Endothelial cell (in vitro differentiated cells): ENCODE measurements at regions not wholly inside any gene's neighbourhood (a gene's known extent, or its start where the extent isn't known, plus 50 kb on each side); places are given as distances from the start of the nearest gene placed in this dataset.
"Not testable (repeated sequence)": the region's sequence is repeated elsewhere in the genome, so short reads cannot be mapped to it uniquely, and the experiment has no call there.

Experiments used
- DNase-seq: peaks from one replicate; pipeline ENCODE4 v3.0.0; 2021; ENCODE audit warnings: low spot score
- H3K27ac Mint-ChIP-seq: one replicate; pipeline ENCODE4 v1.8.0; 2021; ENCODE audit warnings: mixed read lengths, inconsistent platforms; ENCODE audit not compliant: unreplicated experiment
- H3K27me3 Mint-ChIP-seq: one replicate; pipeline ENCODE4 v1.8.0; 2021; ENCODE audit warnings: mild to moderate bottlenecking, moderate library complexity, mixed read lengths, inconsistent platforms; ENCODE audit not compliant: unreplicated experiment
- H3K36me3 Mint-ChIP-seq: one replicate; pipeline ENCODE4 v1.8.0; 2021; ENCODE audit warnings: mild to moderate bottlenecking, low read depth, mixed read lengths, inconsistent platforms; ENCODE audit not compliant: unreplicated experiment
- H3K4me1 Mint-ChIP-seq: one replicate; pipeline ENCODE4 v1.8.0; 2021; ENCODE audit warnings: mild to moderate bottlenecking, mixed read lengths, inconsistent platforms; ENCODE audit not compliant: unreplicated experiment
- H3K4me3 Mint-ChIP-seq: one replicate; pipeline ENCODE4 v1.8.0; 2021; ENCODE audit warnings: mild to moderate bottlenecking, mixed read lengths, inconsistent platforms; ENCODE audit not compliant: unreplicated experiment
- H3K9me3 Mint-ChIP-seq: one replicate; pipeline ENCODE4 v1.8.0; 2021; ENCODE audit warnings: mixed read lengths, inconsistent platforms; ENCODE audit not compliant: unreplicated experiment
- TF ChIP-seq, protein P1 (sequence below): fragments of 200-600 bp; sonication (generic); IDR thresholded peaks from one replicate; pipeline ENCODE4 v1.5.0; 2021; ENCODE audit warnings: antibody characterized with exemption; ENCODE audit not compliant: unreplicated experiment

DNA sequence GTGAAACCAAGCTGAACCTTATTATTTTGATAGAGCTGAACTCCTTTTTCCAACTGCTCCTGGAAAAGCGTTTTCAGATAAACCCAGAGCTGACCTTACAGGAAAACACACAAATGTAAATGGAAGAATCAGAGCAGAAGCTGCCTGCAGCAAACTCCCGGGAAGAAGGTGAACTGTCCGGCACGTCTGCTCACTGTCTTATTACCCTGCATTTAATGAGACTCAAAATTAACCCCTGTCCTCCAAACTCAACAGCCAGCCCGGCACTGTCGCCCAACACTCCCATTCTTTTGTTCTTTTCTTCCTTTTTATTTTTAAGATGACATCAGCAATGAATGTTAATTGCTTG is 1046.9 kb upstream of the FLRT2 start:
- H3K4me1 Mint-ChIP-seq = no peaks in the 10 kb centered on the region
- DNase-seq = no peak
- H3K27ac Mint-ChIP-seq = no peak overlapping the region
- TF ChIP-seq, protein P1, sequence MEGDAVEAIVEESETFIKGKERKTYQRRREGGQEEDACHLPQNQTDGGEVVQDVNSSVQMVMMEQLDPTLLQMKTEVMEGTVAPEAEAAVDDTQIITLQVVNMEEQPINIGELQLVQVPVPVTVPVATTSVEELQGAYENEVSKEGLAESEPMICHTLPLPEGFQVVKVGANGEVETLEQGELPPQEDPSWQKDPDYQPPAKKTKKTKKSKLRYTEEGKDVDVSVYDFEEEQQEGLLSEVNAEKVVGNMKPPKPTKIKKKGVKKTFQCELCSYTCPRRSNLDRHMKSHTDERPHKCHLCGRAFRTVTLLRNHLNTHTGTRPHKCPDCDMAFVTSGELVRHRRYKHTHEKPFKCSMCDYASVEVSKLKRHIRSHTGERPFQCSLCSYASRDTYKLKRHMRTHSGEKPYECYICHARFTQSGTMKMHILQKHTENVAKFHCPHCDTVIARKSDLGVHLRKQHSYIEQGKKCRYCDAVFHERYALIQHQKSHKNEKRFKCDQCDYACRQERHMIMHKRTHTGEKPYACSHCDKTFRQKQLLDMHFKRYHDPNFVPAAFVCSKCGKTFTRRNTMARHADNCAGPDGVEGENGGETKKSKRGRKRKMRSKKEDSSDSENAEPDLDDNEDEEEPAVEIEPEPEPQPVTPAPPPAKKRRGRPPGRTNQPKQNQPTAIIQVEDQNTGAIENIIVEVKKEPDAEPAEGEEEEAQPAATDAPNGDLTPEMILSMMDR = no peak
- no peak overlapping the region for H3K4me3 Mint-ChIP-seq
- H3K9me3 Mint-ChIP-seq = no peaks in the 10 kb centered on the region
- H3K27me3 Mint-ChIP-seq = no peaks in the 10 kb centered on the region
- no peaks in the 10 kb centered on the region for H3K36me3 Mint-ChIP-seq

DNA sequence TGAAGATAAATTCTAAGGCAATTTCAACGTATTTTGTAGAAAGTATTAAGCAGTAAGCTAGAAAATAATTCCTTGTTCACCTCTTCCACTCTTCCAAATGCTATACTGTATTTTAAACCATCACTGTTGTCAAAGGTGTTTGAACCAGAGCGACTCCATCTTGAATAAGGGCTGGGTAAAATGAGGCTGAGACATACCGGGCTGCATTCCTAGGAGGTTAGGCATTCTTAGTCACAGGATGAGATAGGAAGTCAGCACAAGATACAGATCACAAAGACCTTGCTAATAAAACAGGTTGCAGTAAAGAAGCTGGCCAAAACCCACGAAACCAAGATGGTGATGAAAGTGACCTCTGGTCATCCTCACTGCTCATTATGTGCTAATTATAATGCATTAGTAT is 1045.7 kb upstream of the FLRT2 start:
- DNase-seq, H3K9me3 Mint-ChIP-seq, H3K4me1 Mint-ChIP-seq, H3K27ac Mint-ChIP-seq, H3K27me3 Mint-ChIP-seq, H3K36me3 Mint-ChIP-seq, H3K4me3 Mint-ChIP-seq: not testable (repeated sequence)

DNA sequence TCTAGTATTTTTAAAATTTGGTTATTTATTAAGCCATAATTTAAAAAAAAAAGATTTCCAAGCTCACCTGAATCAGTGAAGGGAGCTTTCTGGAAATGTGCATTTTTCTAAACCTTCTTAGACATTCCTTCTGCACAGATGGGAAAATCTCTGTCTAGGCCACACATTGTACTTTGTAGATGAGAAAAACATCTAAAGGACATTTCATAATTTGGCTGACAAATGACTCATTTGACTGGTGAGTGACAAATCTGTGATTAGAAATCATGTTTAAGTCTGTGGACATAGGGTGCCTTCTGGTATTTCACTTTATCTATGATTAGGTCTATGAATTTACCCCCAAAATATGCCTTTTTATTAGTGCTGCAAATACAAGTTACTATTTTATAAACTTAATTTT is 1044.9 kb upstream of the FLRT2 start:
- Mint-ChIP-seq H3K4me3 (no peak overlapping the region), H3K36me3 (no peaks in the 10 kb centered on the region), H3K4me1 (no peaks in the 10 kb centered on the region), H3K9me3 (no peaks in the 10 kb centered on the region), H3K27ac (no peak overlapping the region), H3K27me3 (no peaks in the 10 kb centered on the region)
- TF ChIP-seq, protein P1 = no peak
- no peak for DNase-seq

DNA sequence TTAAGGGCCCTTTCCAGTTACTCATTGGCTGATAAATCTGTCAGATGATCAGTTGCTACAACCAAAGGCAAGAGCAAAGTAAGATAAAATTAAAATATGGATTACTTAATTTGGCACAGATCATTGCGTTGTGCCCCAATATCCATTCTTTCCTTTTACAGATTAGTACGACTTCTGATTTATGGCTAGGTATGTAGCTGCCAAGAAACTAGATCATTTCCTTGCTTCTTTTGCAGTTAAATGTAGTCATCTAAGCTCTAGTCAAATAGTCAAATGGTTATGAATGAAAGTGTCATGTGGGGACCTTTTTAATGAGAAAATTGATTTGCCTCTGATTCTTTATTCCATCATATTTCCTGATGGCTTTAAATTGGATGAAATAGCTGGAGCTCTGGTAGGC is 1039.9 kb upstream of the FLRT2 start:
- no peak overlapping the region for H3K27ac Mint-ChIP-seq
- no peaks in the 10 kb centered on the region for H3K9me3 Mint-ChIP-seq
- no peaks in the 10 kb centered on the region for H3K36me3 Mint-ChIP-seq
- H3K27me3 Mint-ChIP-seq = no peaks in the 10 kb centered on the region
- H3K4me1 Mint-ChIP-seq = no peaks in the 10 kb centered on the region
- no peak overlapping the region for H3K4me3 Mint-ChIP-seq
- TF ChIP-seq, protein P1 = no peak
- no peak for DNase-seq

DNA sequence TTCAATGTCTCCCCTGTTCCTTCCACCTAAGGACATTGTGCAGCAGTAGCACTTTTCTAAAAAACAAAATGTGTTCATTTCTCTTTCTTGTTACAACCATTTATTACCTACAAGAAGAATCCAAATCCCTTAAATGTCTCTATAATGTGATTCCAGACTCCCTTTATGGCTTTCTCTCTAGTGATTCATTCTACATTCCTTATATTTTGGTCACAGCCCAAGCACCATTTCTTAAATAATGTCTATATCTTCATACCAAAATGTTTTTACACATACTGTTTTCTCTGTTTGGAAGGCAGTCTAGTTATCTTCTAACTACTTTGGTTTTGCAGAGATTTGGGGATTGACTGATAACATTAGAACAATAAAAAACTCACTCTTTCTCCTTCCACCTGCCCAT is 1037.3 kb upstream of the FLRT2 start:
- no peaks in the 10 kb centered on the region for H3K9me3 Mint-ChIP-seq
- no peak overlapping the region for H3K4me3 Mint-ChIP-seq
- H3K4me1 Mint-ChIP-seq = no peaks in the 10 kb centered on the region
- no peaks in the 10 kb centered on the region for H3K36me3 Mint-ChIP-seq
- no peak overlapping the region for H3K27ac Mint-ChIP-seq
- TF ChIP-seq, protein P1 = no peak
- DNase-seq = no peak
- H3K27me3 Mint-ChIP-seq = no peaks in the 10 kb centered on the region

DNA sequence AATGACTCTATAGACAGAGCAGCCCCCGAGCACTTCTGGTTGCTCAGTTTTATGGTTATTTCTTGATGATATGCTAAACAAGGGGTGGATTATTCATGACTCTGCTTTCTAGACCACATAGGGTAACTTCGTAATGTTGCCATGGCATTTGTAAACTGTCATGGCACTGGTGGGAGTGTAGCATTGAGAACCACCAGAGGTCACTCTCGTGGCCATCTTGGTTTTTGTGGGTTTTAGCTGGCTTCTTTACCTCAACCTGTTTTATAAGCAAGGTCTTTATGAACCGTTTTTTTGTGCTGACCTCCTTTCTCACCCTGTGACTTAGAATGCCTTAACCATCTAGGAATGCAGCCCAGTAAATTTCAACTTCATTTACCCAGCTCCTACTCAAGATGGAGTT is 1036.2 kb upstream of the FLRT2 start:
- no peak for DNase-seq
- TF ChIP-seq, protein P1 = no peak
- H3K4me3 Mint-ChIP-seq = no peak overlapping the region

More for the DNA sequence above, 1036.2 kb upstream of the FLRT2 start:
- Mint-ChIP-seq H3K4me1 (no peaks in the 10 kb centered on the region), H3K27me3 (no peaks in the 10 kb centered on the region), H3K36me3 (no peaks in the 10 kb centered on the region), H3K9me3 (no peaks in the 10 kb centered on the region), H3K27ac (no peak overlapping the region)
